Uterus (tissue), 2 donors: ENCODE measurements at regions not wholly inside any gene's neighbourhood (a gene's known extent, or its start where the extent isn't known, plus 50 kb on each side); places are given as distances from the start of the nearest gene placed in this dataset.

Source experiments
- CTCF ChIP-seq, 4 experiments: fragments of 200-600 bp in 2 of 4; fragments of 450-650 bp in 2 of 4; sonication (generic) in 2 of 4; IDR thresholded peaks; one replicate each; pipeline ENCODE4 v1.5.1; 2016 to 2019; ENCODE audit warnings: antibody characterized with exemption in 4 of 4, mild to moderate bottlenecking in 2 of 4, moderate library complexity in 1 of 4
- POLR2A ChIP-seq, 2 donors: fragments of 450-650 bp; IDR thresholded peaks; one replicate each; pipeline ENCODE4 v1.6.1; 2016; ENCODE audit warnings: antibody characterized with exemption in 2 of 2, mild to moderate bottlenecking in 1 of 2, moderate library complexity in 1 of 2

GRCh38 chr6:84943905-84944304 lies 179.5 kb upstream of the TBX18 start:
- TF ChIP-seq CTCF (IDR thresholded peaks at IDR 0.05) (no peak), POLR2A (IDR thresholded peaks at IDR 0.05) (no peak)
